DMS 273 (cell line): ENCODE measurements at regions not wholly inside any gene's neighbourhood (a gene's known extent, or its start where the extent isn't known, plus 50 kb on each side); places are given as distances from the start of the nearest gene placed in this dataset.
"Not testable (repeated sequence)": the region's sequence is repeated elsewhere in the genome, so short reads cannot be mapped to it uniquely, and the experiment has no call there.

Source experiments
- DNase-seq: peaks from one replicate; lab custom pipeline; 2025; ENCODE audit not compliant: unreplicated experiment; lab: John Stamatoyannopoulos, UW

DNA sequence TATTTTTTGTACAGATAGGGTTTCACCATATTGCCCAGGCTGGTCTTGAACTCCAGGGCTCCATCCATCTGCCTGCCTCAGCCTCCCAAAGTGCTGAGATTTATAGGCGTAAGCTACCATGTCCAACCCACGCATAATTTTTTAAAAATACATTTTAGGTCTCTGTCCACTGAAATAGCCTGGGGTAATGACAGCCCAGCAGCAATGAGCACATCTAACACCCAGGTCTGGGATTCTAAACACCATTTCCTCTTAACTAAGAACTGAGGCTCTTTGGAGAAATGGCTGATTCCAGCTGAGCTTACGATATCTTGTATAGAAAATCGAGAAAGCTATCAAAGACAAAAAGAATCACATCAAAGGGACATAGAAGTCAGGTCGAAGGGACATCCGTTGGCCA is 245.3 kb downstream of the PARN start:
- DNase-seq, result no peak

DNA sequence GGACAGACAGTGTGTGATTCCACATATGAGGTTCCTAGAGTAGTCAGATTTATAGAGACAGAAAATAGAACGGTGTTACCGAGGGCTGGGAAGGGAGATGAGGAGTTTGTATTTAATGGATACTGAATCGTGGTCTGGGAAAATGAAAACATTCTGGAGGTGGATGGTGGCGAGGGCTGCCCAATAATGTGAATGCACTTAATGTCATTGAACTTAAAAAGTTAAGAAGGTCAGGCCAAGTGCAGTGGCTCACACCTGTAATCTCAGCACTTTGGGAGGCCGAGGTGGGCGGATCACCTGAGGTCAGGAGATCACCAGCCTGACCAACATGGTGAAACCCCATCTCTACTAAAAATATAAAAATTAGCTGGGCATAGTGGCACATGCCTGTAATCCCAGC is 246.2 kb downstream of the PARN start:
- not testable (repeated sequence) for DNase-seq

DNA sequence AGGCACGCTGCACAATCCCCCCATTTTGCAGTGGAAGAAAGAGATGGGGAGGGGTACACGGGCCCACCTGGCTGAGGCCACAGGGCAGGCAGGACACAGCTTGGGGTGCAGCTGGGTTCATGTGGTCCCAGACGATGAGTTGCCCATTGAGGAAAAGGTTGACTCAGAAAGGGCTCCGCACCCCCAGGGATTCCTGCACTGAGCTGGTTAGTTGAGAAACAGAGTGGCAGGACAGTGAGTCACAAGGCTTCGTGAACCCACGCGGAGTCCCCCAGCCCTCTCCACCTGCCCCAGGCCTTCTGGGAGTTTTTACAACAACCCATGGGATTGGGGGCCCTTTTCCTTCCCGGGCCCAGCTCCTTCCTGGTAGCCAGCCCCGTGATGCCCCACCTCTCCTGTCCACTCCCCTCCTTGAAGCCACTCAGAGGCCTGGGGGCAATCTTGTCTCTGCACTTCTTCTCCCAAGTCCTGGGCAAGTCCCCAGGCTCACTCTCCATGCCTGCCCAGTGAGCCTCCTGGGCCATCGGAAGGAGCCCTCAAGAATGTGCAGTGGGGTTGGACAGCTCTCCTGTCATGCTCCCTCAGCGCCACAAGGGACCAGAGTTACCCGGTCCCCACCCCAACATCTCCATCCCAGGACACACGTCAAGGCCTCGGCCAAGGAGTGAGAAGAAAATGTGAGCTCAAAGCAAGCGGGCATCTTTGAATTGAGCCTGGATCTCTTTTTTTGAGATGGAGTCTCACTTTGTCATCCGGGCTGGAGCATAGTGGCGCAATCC is 251.2 kb downstream of the PARN start:
- no peak for DNase-seq

DNA sequence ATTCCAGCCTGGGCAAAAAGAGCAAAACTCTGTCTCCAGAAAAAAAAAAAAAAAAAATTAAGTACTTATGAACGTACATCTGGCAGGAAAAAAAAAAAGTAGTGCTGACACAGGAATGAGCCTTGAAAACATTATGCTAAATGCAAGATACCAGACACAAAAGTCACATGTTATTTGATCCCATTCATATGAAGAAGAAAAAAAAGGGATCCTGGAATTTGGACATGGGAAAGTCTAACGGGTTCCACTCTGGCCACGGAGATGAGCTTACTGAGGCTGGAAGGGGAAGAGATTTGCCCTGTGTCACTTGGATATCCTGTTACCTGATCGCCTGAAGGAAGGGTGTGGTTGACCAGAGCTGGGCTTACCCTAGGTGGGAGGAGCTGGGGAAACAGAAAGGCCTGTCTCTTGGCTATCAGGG is 251.9 kb downstream of the PARN start:
- DNase-seq, result no peak

DNA sequence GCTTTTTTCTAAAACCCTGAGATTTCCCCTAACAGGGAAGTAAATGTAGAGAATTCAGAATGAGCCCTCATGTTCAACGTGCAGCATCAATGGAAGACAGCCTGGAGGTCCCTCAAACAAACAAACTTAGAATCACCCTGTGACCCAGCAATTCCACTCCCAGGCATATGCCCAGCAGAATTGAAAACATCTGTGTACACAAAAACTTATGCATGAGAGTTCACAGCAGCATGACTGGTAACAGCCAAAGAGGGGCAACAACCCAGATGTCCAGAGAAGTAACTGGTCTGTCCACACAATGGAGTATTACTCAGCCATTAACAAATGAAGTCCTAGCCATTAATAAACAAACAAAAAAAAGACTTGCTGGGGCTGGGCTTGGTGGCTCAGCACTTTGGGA is 252.7 kb downstream of the PARN start:
- peak; percentile 26 for DNase-seq

DNA sequence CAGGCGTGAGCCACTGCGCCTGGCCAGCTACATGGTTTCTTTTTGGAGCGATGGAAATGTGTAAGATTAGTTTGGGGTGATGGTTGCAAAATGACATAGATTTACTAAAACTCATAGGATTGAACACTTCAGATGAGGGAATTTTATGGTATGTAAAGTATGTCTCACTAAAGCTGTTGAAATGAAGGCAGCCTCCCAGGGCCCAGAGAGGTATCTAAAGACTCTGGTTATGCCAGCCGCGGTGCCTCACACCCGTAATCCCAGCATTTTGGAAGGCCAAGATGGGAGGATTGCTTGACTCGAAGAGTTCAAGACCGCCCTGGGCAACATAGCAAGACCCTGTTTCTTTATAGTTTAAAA is 254.9 kb downstream of the PARN start:
- no peak for DNase-seq

DNA sequence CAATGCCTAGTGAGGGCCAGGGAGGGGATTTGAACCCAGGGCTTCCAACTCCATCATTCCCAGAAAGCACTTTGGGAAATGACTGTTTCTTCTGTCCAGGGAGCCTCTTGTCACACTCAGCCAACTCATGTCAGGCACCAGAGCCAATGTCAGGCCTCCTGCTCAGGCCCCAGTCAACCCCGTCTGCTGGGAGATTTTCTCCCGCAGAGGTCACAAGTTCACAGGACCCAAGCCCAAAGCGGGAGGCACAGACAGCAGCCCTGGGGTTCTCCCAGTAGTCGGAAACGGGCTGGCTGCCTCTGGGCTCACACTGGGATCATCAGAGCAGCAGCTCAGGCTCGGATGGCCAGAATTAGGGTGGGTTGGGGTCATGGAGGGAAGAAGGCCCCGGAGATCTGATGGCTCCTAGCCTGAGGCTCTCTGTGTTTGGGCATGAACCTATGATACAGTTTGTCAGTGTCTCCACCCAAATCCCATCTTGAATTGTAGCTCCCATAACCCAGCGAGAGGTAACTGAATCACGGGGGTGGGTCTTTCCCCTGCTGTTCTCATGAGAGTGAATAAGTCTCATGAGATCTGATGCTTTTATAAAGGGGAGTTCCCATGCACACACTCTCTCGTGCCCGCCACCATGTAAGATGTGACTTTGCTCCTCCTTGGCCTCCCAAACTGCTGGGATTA is 255.5 kb downstream of the PARN start:
- no peak for DNase-seq

DNA sequence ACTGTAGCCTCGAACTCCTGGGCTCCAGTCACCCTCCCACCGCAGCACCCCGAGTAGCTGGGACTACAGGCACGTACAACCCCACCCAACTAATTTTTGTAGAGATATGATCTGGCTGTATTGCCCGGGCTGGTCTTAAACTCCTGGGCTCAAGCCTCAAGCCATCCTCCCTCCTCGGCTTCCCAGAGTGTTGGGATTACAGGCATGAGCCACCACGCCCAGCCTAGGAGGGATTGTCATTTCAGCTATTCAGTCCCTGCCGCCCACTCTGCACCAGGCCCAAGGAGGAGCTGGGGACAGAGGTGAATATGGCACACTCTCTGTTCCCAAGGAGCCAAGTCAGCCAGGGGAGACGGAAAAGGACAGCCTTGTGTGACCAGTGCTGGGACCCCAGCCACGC is 256.2 kb downstream of the PARN start:
- no peak for DNase-seq

DNA sequence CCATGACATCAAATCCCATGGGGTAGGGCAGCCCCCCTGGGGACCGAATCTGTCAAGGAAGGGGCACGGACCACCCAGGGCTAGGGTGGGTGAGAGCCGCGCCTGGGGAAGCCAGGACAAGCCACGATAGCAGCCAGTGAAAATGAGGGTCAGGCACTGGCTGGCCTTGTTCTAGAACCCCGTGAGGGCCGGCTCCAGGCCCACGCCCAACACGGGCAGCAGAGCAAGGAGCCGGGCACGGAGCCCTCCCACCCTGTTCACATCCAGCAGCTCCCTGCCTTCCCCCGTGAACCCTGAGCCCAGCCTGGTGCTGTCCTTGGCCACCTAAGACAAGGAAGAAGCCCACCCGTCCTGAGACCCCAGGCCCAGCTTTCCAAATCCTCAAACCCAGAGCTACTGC is 256.7 kb downstream of the PARN start:
- no peak for DNase-seq

DNA sequence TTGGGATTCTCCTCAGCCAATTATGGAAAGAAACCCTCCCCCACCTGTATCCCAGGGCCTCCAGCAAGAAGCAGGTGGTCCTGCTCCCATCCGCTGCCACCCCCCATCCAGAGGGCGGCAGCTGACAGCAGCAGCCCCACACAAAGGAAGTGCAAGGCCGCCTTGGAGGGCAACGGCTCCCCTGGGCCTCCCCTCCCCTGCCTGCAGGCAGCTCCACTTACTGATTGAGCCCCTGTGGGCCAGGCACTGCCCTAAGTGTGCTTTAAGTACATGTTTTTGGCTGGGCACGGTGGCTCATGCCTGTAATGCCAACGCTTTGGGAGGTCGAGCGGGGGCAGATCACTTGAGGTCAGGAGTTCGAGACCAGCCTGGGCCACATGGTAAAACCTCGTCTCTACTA is 257.6 kb downstream of the PARN start:
- peak; percentile 59 for DNase-seq

DNA sequence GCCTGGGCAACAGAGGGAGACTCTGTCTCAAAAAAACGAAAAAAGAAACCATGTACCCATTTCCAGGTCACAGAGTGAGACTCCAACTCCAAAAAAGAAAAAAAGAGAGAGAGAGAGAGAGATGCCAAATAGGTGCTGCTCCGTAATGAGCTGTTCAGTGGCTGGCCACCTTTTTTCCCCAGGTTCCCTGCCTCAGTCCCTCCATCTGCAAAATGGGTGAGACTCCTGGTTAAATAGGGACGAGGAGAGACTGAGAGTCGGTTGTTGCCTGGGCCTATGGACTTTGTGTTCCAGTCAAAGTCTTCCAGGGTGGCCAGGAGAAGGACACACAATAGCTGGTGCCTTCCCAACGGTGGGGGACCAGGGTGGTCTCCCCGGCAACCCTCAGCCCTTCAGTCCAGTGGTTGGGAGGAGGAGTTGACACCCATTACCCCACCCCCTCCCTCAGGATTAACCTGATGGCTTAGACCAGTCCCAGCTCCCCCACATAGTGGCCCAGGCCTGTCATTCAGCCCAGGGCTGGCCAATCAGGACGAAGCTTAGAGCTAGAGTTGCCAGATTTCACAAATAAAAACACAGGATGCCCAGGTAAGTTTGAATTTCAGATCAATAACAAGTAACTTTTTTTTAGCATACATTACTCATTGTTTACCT is 258.2 kb downstream of the PARN start:
- peak; percentile 34 for DNase-seq

DNA sequence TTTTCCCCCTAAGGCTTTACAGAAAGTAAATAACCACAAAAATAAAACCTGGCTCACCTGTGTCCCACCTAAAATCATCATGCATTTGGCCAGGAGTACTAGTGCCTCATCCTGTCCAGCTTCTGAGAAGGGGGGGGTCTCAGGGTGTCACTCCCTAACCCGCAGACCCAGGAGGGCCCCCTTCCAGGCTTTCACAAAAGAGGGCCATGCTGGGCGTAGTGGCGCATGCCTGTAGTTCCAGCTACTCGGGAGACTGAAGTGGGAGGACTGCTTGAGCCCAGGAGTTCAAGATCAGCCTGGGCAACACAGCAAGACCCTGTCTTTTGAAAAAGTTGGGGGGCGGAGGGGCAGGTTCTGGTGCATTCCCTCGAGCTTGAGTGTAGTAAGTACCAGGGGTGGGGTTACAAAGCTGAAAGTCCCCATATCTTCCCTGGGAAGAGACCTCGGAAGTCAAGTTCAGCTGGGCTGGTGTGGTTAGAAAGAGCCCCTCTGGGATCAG is 259.3 kb downstream of the PARN start:
- no peak for DNase-seq

DNA sequence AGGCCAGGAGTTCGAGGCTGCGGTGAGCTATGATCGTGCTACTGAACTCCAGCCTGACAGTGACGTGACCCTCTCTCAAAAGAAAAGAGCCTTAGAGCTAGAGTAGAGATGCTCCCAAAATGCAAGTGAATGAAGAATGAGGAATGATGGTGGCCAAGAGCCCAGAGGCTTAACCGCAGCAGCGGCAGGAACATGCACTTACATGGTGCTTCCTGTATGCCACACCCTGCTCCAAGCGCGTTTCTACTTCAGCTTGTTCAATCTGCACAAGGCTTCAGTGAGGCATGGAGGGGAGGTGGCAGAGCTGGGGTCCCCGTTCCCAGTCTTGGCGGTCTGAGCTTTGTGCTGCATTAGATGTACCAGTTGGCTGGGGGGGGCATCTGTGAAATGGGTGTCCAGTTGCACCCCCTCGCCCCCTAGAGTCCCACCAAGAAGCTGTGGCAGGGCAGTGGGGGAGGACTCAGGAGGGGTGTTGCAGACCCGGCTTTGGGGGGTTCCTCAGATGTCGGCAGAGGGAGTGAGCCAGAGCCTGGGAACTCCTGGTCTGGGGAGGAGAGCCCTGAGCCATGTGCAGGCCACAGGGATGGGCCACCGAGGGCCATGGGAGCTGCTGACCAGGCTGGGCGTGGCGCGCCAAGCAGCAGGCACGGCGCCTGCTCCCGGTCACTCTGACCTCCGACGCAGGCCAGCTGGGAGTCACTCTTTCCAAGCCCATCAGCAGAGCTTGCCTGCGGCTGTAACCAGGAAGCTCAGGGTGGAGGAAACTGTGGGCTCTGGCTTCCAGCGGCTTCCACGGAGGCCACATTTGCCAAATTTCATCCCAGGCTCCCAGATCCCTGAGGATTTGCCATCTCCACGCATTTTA is 260.1 kb downstream of the PARN start:
- DNase-seq, result no peak

DNA sequence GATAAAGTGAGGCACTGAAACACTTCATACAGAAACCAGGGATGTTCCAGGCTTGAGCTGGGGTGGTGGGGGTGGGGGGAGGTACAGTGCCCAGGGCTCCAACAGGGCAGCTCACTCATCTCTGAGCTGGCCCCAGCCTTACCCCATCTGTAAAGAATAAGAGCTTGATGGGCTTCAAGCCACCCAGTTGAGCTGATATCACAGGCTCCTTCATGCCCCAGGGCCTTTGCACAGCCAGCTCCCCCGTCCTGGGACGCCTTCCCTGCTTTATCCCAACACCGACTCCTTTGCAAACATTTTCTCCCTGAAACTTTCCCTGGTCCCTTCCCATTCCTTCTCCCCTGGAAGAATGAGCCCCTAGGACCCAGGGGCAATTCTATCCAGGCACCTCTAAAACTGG is 261.7 kb downstream of the PARN start:
- DNase-seq, result no peak

DNA sequence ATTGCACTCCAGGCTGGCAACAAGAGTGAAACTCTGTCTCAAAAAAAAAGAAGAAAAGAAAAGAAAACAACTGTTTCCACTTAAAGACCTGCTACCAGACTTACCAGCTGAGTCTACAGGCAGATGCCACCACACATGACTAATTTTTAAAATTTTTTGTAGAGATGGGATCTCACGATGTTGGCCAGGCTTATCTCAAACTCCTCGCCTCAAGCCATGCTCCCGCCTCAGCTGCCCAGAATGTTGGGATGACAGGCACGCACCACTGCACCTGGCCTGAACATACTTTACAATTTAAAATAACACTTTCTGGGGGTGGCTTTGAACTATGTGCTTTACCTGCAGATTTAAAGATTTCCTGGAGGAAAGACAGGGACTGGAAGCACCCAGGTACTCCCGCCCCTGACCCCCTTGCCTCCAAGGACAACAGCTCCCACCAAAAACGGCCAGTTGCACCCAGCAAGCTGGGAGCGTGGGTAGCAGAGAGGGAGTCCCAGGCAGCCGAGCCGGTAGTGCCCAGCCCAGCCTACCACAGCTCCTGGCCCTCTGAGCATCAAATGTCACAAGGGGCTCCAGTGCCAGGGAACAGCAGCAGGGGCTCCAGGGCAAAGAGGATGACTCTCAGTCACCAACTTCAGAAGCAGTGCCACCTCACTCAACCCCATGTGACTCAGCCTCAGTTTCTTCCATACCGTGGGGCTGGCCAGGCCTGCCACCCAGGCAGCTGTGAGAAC is 262.9 kb downstream of the PARN start:
- DNase-seq, result no peak

DNA sequence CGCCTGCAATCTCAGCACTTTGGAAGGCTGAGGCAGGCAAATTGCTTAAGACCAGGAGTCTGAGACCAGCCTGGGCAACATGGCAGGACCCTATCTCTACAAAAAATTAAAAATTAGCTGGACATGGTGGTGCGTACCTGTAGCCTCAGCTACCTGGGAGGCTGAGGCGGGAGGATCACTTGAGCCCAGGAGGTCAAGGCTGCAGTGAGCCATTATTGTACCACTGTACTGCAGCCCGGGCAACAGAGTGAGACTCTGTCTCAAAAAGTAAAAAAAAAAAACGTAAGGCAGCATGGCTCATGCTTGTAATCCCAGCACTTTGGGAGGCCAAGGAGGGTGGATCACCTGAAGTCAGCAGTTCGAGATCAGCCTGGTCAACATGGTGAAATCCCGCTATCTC is 263.6 kb downstream of the PARN start:
- no peak for DNase-seq

DNA sequence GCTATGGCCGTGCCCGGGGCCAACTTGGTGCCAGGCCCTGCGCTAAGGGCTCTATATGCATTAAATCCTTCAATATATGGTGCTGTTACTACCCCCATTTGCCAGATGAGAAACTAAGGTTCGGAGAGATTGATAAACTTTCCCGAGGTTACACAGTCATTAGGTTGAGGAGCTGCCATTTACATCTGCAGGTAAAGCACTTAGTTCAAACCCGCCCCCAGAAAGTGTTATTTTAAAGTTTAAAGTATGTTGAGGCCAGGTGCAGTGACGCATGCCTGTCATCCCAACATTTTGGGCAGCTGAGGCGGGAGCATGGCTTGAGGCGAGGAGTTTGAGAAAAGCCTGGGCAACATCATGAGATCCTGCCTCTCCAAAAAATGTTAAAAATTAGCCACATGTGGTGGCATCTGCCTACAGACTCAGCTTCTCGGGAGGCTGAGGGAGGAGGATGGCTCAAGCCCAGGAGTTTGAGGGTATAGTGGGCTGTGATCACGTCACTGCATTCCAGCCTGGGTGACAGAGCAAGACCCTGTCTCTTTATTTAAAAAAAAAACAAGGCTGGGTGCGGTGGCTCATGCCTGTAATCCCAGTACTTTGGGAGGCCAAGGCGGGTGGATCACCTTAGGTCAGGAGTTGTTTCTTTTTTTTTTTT is 264.7 kb downstream of the PARN start:
- DNase-seq, result no peak

DNA sequence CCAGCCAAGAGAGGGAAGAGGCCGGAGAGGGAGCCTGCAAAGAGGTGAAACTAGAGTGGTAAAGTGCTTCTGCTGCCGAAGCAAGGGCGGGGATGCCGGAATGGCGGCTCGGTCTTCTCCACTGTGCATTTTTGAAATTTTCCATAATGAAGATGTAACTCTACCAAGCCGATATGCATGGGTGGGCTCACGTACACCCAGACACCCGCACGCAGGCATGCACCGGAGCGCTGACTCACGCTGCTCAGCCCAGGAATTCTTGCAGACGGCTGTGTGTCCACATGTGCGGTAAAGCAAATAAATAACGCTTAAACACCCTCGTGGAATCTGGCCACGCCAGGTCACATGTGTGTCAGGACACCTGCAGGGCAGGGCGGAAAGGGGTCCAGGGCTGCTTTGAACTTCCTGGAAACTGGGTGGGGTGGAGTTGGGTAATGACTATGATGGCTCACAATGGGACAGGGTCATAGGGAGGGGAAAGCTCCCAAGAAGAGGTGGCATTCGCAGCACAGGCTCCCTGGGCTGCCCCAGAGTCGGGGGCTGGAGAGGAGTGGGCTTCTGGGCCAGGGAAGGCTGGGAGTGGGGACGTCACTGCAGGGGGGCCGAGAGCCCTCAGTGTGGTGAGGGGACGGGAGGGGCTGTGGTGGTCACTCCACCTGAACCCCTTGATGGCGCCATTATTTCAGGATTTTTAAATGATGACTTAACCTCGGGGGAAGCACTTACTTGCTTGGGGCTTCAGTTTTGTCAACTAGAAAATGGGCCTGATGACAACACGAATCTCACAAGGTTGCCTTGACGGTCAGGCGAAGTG is 265.5 kb downstream of the PARN start:
- no peak for DNase-seq

DNA sequence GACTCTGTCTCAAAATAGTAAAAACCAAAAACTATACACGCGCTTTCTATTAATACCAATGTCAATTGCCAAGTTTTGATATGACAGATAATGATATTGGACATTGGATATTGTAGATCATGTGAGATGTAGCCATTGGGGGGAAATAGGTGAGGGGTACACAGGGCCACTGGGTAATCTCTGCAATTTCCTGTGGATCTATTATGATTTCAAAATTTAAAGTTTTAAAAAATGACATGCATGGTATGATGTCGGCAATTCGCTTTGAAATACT is 266.0 kb downstream of the PARN start:
- DNase-seq, result no peak
